ENCODE measurements at regions not wholly inside any gene's neighbourhood (a gene's known extent, or its start where the extent isn't known, plus 50 kb on each side); places are given as distances from the start of the nearest gene placed in this dataset.
A peak's percentile ranks its signal among the peaks of the same experiment; 100 is the strongest.

- peak; percentile 56 for DNase-seq
Observed at GRCh38 chr5:15260356-15261268, 239.4 kb upstream of the FBXL7 start.

GRCh38 chr5:15256485-15256884, 243.5 kb upstream of the FBXL7 start:
- no peak for DNase-seq

- DNase-seq = no peak
Observed at GRCh38 chr5:15255576-15255975, 244.4 kb upstream of the FBXL7 start.

- DNase-seq = no peak
Observed at GRCh38 chr5:15254607-15255006, 245.4 kb upstream of the FBXL7 start.

- DNase-seq = no peak
Observed at GRCh38 chr5:15252331-15252730, 247.6 kb upstream of the FBXL7 start.

GRCh38 chr5:15249152-15249551, 250.8 kb upstream of the FBXL7 start:
- DNase-seq = no peak

- DNase-seq = no peak
Observed at GRCh38 chr5:15248731-15249130, 251.2 kb upstream of the FBXL7 start.

- DNase-seq = no peak
Observed at GRCh38 chr5:15245913-15246312, 254.1 kb upstream of the FBXL7 start.

- no peak for DNase-seq
Observed at GRCh38 chr5:15243301-15244020, 256.5 kb upstream of the FBXL7 start.

- no peak for DNase-seq
Observed at GRCh38 chr5:15241216-15241821, 258.7 kb upstream of the FBXL7 start.

- no peak for DNase-seq
Observed at GRCh38 chr5:15238006-15238405, 262.0 kb upstream of the FBXL7 start.

- DNase-seq = no peak
Observed at GRCh38 chr5:15236911-15237508, 263.0 kb upstream of the FBXL7 start.

GRCh38 chr5:15234911-15235310, 265.1 kb upstream of the FBXL7 start:
- no peak for DNase-seq

- no peak for DNase-seq
Observed at GRCh38 chr5:15234366-15234765, 265.6 kb upstream of the FBXL7 start.

- DNase-seq = no peak
Observed at GRCh38 chr5:15233566-15233965, 266.4 kb upstream of the FBXL7 start.

- no peak for DNase-seq
Observed at GRCh38 chr5:15222156-15222555, 277.8 kb upstream of the FBXL7 start.

- no peak for DNase-seq
Observed at GRCh38 chr5:15220642-15221173, 279.3 kb upstream of the FBXL7 start.

GRCh38 chr5:15215056-15215455, 284.9 kb upstream of the FBXL7 start:
- no peak for DNase-seq

- no peak for DNase-seq
Observed at GRCh38 chr5:15214010-15214409, 286.0 kb upstream of the FBXL7 start.

GRCh38 chr5:15209053-15209762, 290.8 kb upstream of the FBXL7 start:
- no peak for DNase-seq

GRCh38 chr5:15206133-15206532, 293.8 kb upstream of the FBXL7 start:
- DNase-seq = no peak

GRCh38 chr5:15203376-15203775, 296.6 kb upstream of the FBXL7 start:
- DNase-seq = no peak
